Mesodermal cell (in vitro differentiated cells): ENCODE measurements at regions not wholly inside any gene's neighbourhood (a gene's known extent, or its start where the extent isn't known, plus 50 kb on each side); places are given as distances from the start of the nearest gene placed in this dataset.

Experiments
- H3K27ac ChIP-seq: 2 replicates; pipeline ENCODE4 v1.7.0; 2013; ENCODE audit warnings: mild to moderate bottlenecking, low read depth, low read length, moderate library complexity; ENCODE audit not compliant: severe bottlenecking
- H3K36me3 ChIP-seq: 2 replicates; pipeline ENCODE4 v1.7.1; 2013; ENCODE audit warnings: mild to moderate bottlenecking, low read length, moderate library complexity; ENCODE audit not compliant: control insufficient read depth, insufficient read depth
- H3K4me1 ChIP-seq: one replicate; pipeline ENCODE4 v1.7.1; 2013; ENCODE audit warnings: mild to moderate bottlenecking, low read length; ENCODE audit not compliant: insufficient read depth, control insufficient read depth, poor library complexity, severe bottlenecking
- H3K4me3 ChIP-seq: 2 replicates; pipeline ENCODE4 v1.7.0; 2013; ENCODE audit warnings: low read length, control low read depth, mild to moderate bottlenecking; ENCODE audit not compliant: insufficient read depth, poor library complexity, severe bottlenecking; ENCODE audit errors: extremely low read depth
- H3K9me3 ChIP-seq: 2 replicates; pipeline ENCODE4 v1.7.1; 2013; ENCODE audit warnings: mild to moderate bottlenecking, low read length, moderate library complexity; ENCODE audit not compliant: control insufficient read depth
- WGBS, 2 experiments: methylation state at CpG; one replicate each; pipeline ENCODE4 v1.1.5; 2013; ENCODE audit warnings: missing lambda C conversion rate in 2 of 2; ENCODE audit not compliant: insufficient coverage in 2 of 2; 5-methylcytosine and 5-hydroxymethylcytosine counted together

DNA sequence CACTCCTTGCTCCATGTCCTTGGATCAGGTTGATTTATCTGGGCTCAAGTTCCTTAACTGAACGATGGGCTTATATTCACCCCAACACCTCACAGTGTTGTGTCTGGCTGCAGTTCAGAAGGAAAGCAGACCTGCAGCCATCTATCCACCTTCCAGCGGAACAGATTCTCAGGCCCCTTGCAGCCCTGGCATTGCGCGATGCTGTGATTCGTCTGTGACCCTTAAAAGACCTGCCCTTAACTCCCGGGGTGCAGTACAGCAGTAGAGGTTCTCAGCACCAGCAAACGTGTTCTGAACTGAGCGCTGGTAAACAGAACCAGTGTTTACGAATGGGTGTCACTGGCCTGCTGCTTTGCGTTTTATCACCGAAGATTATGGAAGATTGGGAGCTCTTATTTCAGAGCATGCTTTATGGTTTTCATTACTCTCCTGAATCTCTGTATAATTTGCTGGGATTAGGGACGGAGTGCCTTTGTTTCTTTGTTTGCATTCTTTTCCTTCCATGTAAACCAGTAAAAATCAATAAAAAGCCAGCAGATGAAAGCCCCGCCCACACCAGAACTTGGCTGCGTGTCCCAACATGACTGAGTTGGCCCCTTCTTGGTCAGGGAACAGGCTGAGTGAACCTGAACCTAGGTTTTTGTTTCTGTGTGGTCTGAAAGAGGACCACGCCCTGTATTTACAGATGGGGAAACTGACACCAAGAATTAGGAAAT is 286.7 kb upstream of the CRY1 start:
- Histone ChIP-seq H3K9me3 (no peaks in the 10 kb centered on the region), H3K4me1 (no peaks in the 10 kb centered on the region), H3K27ac (no peak overlapping the region), H3K36me3 (no peaks in the 10 kb centered on the region), H3K4me3 (no peak overlapping the region)
- 60 to 76% methylated on average over 7 to 11 of the region's 15 CpGs for WGBS, 2 experiments

DNA sequence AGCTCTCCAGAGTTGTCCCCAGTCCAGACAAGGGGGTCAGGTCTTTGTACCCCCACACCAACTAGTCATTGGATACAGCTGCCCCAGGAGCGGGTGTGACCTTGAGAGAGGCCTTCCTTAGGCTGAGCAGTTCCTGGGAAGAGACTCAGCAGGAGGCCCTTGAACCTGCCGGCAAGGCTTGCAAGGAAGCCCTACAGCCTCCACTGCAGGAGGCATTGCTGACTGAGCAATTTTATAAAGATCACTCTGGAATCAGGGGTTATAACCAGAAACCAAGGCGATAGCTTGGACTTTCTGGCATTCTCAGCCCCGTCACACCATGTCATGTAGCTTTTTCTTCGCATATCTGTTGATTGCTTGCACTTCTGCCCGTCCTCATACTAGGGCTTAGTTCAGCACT is 291.3 kb upstream of the CRY1 start:
- WGBS, 2 experiments = 75 to 92% methylated on average over 5 of the region's 6 CpGs
- Histone ChIP-seq H3K4me1 (peaks cover 8% of the 10 kb centered on the region), H3K9me3 (no peaks in the 10 kb centered on the region), H3K27ac (no peak overlapping the region), H3K4me3 (no peak overlapping the region), H3K36me3 (no peaks in the 10 kb centered on the region)

DNA sequence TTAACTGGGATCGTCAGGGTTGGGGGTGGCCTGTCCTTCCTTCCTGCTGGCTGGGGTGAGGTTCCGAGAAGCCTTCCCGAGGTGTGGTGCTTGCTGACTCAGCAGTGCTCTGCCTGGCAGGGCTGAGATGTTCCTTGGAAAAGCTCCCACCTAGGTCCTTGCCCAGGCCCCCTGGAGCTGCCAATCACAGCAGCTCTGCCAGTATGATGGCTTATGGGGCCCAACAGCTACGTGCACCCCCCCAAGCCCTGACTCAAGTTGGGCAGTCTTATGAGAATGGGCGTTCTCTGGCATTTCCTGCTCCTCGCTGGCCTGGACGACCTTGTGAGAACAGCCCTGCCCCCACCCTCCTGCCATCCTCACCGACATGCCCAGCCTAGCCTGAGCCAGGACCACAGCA is 292.2 kb upstream of the CRY1 start:
- Histone ChIP-seq H3K36me3 (no peaks in the 10 kb centered on the region), H3K4me3 (no peak overlapping the region), H3K4me1 (peaks cover 8% of the 10 kb centered on the region), H3K27ac (no peak overlapping the region), H3K9me3 (no peaks in the 10 kb centered on the region)
- WGBS, 2 experiments = 73 to 81% methylated on average over 3 to 8 of the region's 8 CpGs

DNA sequence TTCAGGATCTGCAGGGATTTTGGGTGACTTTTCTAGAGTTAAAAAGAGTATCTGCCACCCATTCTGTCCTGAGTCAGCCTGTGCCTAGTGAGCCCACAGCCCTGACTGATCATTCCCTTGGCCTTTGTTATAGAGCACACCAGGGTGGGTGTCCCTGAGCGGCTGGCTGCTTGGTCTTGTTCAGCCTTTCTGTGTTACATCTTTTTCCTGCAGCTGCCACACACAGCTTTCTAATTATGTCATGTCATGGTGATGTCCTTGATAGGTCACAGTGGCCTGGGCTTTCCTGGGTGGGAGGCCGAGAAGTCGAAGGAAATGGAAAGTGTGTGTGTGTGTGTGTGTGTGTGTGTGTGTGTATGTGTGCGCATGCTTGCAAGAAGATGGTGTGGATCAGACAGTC is 293.2 kb upstream of the CRY1 start:
- Histone ChIP-seq H3K9me3 (no peaks in the 10 kb centered on the region), H3K4me1 (peaks cover 8% of the 10 kb centered on the region), H3K4me3 (no peak overlapping the region), H3K36me3 (no peaks in the 10 kb centered on the region), H3K27ac (no peak overlapping the region)
- WGBS, 2 experiments = 60 to 100% methylated on average over 1 to 3 of the region's 4 CpGs

DNA sequence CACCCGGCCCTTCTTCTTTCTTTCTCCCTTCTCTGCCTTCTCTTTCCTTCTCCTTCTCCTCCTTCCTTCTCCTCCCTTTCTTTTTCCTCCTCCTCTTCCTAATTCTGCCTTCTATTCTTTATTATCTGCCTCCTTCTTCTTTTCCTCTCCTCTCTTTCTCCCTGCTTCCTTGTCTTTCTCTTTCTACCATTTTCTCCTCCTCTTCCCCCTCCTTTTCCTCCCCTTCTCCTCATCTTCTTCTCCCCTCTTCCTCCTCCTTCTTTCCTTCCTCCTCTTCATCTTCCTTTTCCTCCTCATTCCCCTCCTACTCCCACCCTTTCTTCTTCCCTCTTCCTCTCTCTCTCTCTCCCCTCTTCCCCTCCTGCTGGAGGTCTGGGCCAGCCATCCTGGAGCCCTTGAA is 294.9 kb upstream of the CRY1 start:
- no peaks in the 10 kb centered on the region for H3K36me3 ChIP-seq
- H3K4me3 ChIP-seq = no peak overlapping the region
- H3K27ac ChIP-seq = no peak overlapping the region
- 81 to 89% methylated on average over 1 of the region's 1 CpG for WGBS, 2 experiments
- H3K9me3 ChIP-seq = no peaks in the 10 kb centered on the region
- H3K4me1 ChIP-seq = peaks cover 13% of the 10 kb centered on the region

DNA sequence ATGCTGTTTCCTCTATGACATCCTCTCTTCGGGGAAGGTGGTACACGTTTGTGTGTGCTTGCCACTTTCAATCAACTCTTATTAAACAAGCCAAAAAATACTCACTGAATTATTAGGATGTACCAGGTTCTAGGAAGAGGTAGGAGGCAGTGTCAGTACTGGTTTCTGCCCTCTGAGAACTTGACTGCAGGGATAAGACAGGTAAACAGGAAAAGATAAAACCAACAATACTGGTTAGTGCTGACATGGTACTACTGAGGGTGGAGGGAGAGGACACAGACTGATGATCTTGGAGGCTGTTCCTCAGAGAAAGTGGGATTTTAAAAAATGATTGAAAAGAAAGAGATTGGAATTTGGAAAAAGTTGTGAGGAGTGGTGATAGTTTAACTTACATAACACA is 295.2 kb upstream of the PWP1 start:
- H3K9me3 ChIP-seq = no peaks in the 10 kb centered on the region
- H3K4me3 ChIP-seq = no peak overlapping the region
- WGBS, 2 experiments = no CpG with 5 or more reads among the region's 2 CpGs
- H3K27ac ChIP-seq = no peak overlapping the region
- no peaks in the 10 kb centered on the region for H3K36me3 ChIP-seq
- peaks cover 13% of the 10 kb centered on the region for H3K4me1 ChIP-seq

DNA sequence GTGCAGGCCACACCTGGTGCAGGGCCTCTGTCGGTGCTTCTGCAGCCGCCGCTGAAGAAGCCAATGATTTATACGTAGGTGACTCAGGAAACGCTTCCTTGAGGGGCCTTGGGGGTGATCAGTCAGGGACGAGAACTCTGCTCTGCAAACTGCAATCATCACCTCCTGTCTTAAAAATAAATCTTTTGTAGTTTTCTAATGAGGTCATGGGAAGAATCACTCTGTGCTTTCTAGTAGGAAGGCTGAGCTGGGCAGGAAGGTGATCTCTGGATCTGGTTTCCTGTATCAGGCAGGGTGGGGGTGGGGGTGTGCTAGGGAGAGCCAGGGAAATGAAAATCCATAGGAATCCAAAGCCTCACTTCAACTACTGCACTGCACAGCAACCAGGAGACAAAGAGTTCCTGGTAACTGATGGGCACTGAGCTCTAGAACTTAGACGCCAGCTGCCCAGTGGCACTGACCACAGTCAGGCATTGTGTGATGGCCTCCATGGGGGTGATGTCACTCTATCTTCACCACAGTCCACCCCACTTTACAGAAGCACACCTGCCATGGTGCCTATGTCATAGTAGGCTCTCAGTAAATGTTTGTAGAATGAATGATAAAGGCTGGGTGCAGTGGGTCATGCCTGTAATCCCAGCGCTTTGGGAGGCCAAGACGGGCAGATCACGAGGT is 292.4 kb upstream of the PWP1 start:
- Histone ChIP-seq H3K36me3 (no peaks in the 10 kb centered on the region), H3K4me3 (no peak overlapping the region), H3K9me3 (no peaks in the 10 kb centered on the region), H3K27ac (no peak overlapping the region), H3K4me1 (peaks cover 6% of the 10 kb centered on the region)
- WGBS, 2 experiments = 100% methylated on average over 2 of the region's 10 CpGs

DNA sequence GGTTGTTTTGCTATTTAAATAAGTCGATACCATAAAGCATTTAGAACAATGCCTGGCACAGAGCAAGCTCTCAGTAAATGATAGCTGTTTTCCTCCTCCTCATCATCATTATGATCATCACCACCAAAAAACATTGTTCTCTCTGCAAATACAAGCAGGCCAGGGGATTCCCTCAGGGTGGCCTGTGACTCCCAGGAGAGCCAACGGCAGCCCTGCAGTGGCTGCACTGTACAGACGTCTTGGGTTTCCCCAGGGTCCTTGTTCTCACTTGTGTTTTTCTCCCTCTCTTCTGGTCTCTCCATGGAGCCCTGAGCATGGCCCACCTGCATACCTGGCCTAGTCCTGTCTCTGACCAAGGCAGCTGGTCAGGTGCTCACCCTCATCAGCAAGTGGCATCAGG is 290.9 kb upstream of the PWP1 start:
- Histone ChIP-seq H3K36me3 (no peaks in the 10 kb centered on the region), H3K9me3 (no peaks in the 10 kb centered on the region), H3K4me3 (no peak overlapping the region), H3K27ac (no peak overlapping the region), H3K4me1 (peaks cover 14% of the 10 kb centered on the region)
- WGBS, 2 experiments = 83 to 90% methylated on average over 3 of the region's 3 CpGs

DNA sequence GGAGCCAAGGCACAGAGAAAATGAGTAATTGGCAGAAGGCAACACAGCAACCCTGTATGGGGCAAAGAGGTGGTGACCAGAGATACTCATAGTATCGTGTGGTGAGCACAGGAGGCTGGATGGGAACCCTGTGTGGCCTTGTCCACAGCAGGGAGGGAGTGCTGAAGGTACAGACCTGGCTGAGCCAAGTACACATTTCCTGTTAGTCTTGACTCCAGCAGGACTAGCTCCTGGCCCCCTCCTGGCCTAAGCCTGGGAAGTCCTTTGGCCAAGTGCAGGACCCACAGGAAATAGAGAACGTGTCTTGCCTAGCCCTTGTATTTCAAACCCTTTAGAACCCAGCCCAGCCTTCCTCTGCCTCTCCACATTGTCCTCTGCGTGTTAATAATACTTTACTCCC is 289.8 kb upstream of the PWP1 start:
- Histone ChIP-seq H3K4me1 (peaks cover 14% of the 10 kb centered on the region), H3K9me3 (no peaks in the 10 kb centered on the region), H3K27ac (no peak overlapping the region), H3K4me3 (no peak overlapping the region), H3K36me3 (no peaks in the 10 kb centered on the region)
- 71 to 74% methylated on average over 2 to 3 of the region's 3 CpGs for WGBS, 2 experiments

DNA sequence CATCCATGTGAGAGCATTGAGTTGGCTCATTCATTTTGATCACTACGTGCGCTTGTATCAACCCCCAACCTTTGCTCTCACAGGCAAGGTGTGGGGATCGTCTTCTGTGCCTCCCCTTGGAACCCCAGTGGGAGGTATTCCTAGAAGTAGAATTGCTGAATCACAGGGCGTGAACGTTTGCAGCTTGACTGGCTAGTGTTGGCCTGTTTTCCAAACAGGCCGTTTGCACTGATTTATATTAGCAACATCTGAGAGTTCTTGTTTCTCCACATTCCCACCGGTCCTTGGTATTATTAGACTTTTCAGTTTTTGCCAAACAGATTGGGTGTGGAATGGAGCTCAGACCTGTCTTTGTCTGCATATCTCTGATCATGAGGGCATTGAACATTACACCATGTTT is 288.6 kb upstream of the PWP1 start:
- Histone ChIP-seq H3K4me1 (peaks cover 17% of the 10 kb centered on the region), H3K27ac (no peak overlapping the region), H3K36me3 (no peaks in the 10 kb centered on the region), H3K4me3 (no peak overlapping the region), H3K9me3 (no peaks in the 10 kb centered on the region)
- 80 to 93% methylated on average over 2 of the region's 7 CpGs for WGBS, 2 experiments

DNA sequence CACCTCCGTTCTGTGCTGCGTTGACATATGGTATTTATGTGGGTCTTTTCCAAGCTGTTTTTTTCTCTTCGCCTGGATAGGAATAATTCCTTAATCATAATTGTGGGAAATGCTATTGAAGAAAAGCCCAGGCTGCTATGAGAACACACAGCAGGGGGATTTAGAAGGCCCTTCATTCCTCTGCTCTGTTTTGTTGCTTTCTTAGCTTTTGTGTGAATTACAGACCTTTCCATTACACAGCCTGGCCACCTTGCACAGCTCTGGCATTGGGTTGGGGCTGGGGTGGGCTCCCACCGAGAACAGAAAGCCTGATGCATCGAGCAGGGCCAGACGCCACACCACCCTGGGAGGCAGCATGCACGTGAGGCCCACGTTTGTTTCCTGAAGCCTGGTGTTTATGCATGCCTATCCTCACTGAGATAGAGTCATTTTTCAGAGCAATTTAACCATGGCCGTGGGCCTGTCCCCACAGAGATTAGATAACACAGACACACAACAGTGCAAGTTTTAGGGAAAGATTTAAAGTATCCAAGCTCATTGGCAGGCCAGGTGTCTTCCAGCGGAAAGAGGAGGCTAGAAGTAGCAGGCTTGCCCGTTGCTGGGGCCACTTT is 287.6 kb upstream of the PWP1 start:
- 69 to 72% methylated on average over 10 of the region's 11 CpGs for whole genome bisulfite sequencing, 2 experiments
- Histone ChIP-seq H3K27ac (no peak overlapping the region), H3K4me1 (peaks cover 14% of the 10 kb centered on the region)

More for the DNA sequence above, 287.6 kb upstream of the PWP1 start:
- no peak overlapping the region for H3K4me3 ChIP-seq
- no peaks in the 10 kb centered on the region for H3K36me3 ChIP-seq
- H3K9me3 ChIP-seq = no peaks in the 10 kb centered on the region
